A673 (cell line): ENCODE measurements at regions not wholly inside any gene's neighbourhood (a gene's known extent, or its start where the extent isn't known, plus 50 kb on each side); places are given as distances from the start of the nearest gene placed in this dataset.

ENCODE experiments used
- BruUV-seq: library from RNA; stranded (reverse); fragments of 400-500 nt; replicated peaks from 2 replicates; lab custom pipeline; 2021; lab: Mats Ljungman, UMichigan
- CTCF ChIA-PET: fragments of 300-600 bp; sonication (Branson Sonifier 250); formaldehyde crosslinking; loops from one replicate; lab custom pipeline; 2022; ENCODE audit warnings: antibody characterized with exemption; lab: Charles Lee
- POLR2A ChIA-PET: fragments of 300-600 bp; sonication (Branson Sonifier 250); formaldehyde crosslinking; loops from one replicate; lab custom pipeline; 2022; ENCODE audit warnings: antibody characterized with exemption; ENCODE audit not compliant: low non-redundant PET; lab: Charles Lee
- DNase-seq: peaks from one replicate; pipeline ENCODE4 v3.0.0-alpha.2; 2015; ENCODE audit warnings: low spot score
- H3K27ac ChIP-seq: fragments of 200-600 bp; sonication (generic); 2 replicates; pipeline ENCODE4 v1.5.1; 2016; ENCODE audit warnings: mixed run types, low read depth, mild to moderate bottlenecking, mixed read lengths, antibody characterized with exemption, low read length; ENCODE audit not compliant: poor library complexity, severe bottlenecking
- H3K27me3 ChIP-seq: fragments of 200-600 bp; sonication (generic); replicated peaks from 2 replicates; pipeline ENCODE4 v1.6.1; 2017; ENCODE audit warnings: mixed run types, low read depth, mild to moderate bottlenecking, mixed read lengths, antibody characterized with exemption, low read length; ENCODE audit not compliant: insufficient read depth, poor library complexity
- H3K36me3 ChIP-seq: fragments of 200-600 bp; sonication (generic); 2 replicates; pipeline ENCODE4 v1.6.1; 2016; ENCODE audit warnings: mixed run types, mild to moderate bottlenecking, mixed read lengths, antibody characterized with exemption, low read length; ENCODE audit not compliant: insufficient read depth, poor library complexity, severe bottlenecking
- H3K4me1 ChIP-seq: fragments of 200-600 bp; sonication (generic); 2 replicates; pipeline ENCODE4 v1.6.1; 2017; ENCODE audit warnings: mixed run types, mild to moderate bottlenecking, mixed read lengths, antibody characterized with exemption, low read length; ENCODE audit not compliant: insufficient read depth, poor library complexity, severe bottlenecking
- H3K4me3 ChIP-seq: fragments of 200-600 bp; sonication (generic); 2 replicates; pipeline ENCODE4 v1.5.1; 2016; ENCODE audit warnings: low read depth, mixed run types, mild to moderate bottlenecking, mixed read lengths, low read length; ENCODE audit not compliant: poor library complexity, severe bottlenecking
- H3K9me3 ChIP-seq: fragments of 200-600 bp; sonication (generic); 2 replicates; pipeline ENCODE4 v1.6.1; 2016; ENCODE audit warnings: mixed run types, low read depth, mild to moderate bottlenecking, mixed read lengths, antibody characterized with exemption, low read length; ENCODE audit not compliant: poor library complexity, severe bottlenecking
- CTCF ChIP-seq: fragments of 300-800, 200-600 bp; sonication (generic); conservative IDR thresholded peaks from 2 replicates; pipeline ENCODE4 v1.5.1; 2017; ENCODE audit warnings: low read depth, mild to moderate bottlenecking, antibody characterized with exemption, low read length, moderate library complexity, mixed read lengths
- EZH2 ChIP-seq: fragments of 200-600 bp; sonication (generic); IDR thresholded peaks from 2 replicates; pipeline ENCODE4 v1.6.1; 2017; ENCODE audit warnings: borderline replicate concordance, low read depth, mild to moderate bottlenecking, mixed read lengths, antibody characterized with exemption, low read length; ENCODE audit not compliant: poor library complexity, severe bottlenecking
- intact Hi-C: fragments of 100-400 bp; cut with micrococcal nuclease; formaldehyde crosslinking; loops from one replicate; pipeline ENCODE4 v1.10.0; 2022; ENCODE audit not compliant: unreplicated experiment

GRCh38 chr4:3679071-3679825, 86.9 kb upstream of the ADRA2C start:
- ChIA-PET CTCF (no interaction called here), POLR2A (no interaction called here)
- intact Hi-C loops, result no loop called here
- no peak for TF ChIP-seq CTCF
- no peak for TF ChIP-seq EZH2
- Histone ChIP-seq H3K27me3 (no peaks in the 10 kb centered on the region), H3K4me3 (no peak overlapping the region), H3K4me1 (no peaks in the 10 kb centered on the region), H3K27ac (no peak overlapping the region), H3K36me3 (no peaks in the 10 kb centered on the region), H3K9me3 (no peaks in the 10 kb centered on the region)
- no peak for DNase-seq
- no TSS peak for BruUV-seq

DNA sequence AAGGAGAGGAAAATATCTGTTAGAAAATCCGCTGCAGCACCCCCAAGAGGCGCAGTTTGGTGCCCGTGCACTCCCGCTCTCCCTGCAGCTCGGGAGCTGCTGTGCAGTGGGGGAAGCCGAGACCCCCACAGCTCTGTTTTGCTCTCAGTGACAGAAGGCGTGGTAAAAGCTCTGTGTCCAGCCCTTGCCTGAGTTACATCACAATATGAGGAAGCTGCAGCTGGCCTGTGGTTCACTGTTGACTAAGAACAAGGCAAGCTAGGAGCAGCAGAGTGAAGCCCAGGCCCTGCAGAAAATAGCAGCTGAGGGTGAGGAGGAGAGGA, 88.5 kb upstream of the ADRA2C start:
- Histone ChIP-seq H3K36me3 (no peaks in the 10 kb centered on the region), H3K4me3 (no peak overlapping the region), H3K4me1 (no peaks in the 10 kb centered on the region), H3K27ac (no peak overlapping the region), H3K9me3 (no peaks in the 10 kb centered on the region), H3K27me3 (no peaks in the 10 kb centered on the region)
- POLR2A ChIA-PET, result no interaction called here
- CTCF ChIA-PET, result interaction anchor here (0.8 kb wide), 1 partner anchor 13 kb away, joined by 6 read pairs; no protein-coding TSS in a partner anchor
- no peak for DNase-seq
- BruUV-seq, result no TSS peak
- intact Hi-C loops, result no loop called here
- TF ChIP-seq CTCF (peak; percentile 31; the same call in 1 of the 2 replicates), EZH2 (no peak)

DNA sequence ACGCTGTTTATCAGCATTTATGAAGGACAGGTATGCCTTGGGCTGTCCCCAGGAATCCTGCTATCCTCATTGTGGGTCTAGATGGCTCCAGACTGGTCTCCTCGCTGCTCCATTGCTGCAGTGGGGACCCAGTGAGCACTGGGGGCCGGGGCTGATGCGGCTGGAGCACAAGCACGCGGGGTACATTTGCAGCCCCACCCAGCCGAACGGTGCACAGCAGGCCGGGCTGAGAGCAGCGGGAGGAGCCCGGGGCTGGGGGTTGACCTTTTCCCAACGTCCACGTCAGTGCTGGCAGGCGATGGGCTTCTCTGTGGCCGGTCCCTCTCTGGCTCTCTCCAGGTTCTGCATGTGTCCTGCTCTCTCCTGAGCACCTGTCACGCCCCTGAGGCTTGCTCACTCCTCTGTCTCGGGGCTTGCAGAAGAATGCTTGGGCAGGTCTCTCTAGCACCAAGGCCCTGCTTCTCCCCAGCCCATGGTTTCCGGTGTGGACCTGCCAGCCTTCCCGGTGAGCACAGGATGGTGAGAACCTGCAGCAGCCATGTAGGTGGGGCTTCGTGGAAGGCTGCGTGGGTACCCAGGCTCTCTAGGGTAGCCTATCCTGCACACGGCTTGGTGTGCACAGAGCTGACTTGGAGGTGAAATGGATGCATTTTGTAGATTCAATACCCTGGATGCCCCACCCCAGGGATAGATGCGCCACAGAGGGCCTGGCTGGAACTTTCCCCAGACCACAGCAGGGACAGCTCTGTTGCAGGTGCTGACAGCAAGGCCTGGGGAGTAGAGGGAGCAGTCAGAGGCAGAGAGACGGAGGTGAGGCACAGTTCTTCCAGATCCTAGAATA, 89.1 kb upstream of the ADRA2C start:
- no peak for TF ChIP-seq CTCF
- TF ChIP-seq EZH2, result no peak
- H3K9me3 ChIP-seq, result no peaks in the 10 kb centered on the region
- no peaks in the 10 kb centered on the region for H3K4me1 ChIP-seq
- H3K4me3 ChIP-seq, result no peak overlapping the region
- no peaks in the 10 kb centered on the region for H3K27me3 ChIP-seq
- no peak overlapping the region for H3K27ac ChIP-seq
- ChIA-PET CTCF (interaction anchor here (0.8 kb wide), 1 partner anchor 12 kb away, joined by 6 read pairs; no protein-coding TSS in a partner anchor), POLR2A (no interaction called here)
- no TSS peak for BruUV-seq
- intact Hi-C loops, result no loop called here
- no peak for DNase-seq
- no peaks in the 10 kb centered on the region for H3K36me3 ChIP-seq
